ENCODE measurements at regions not wholly inside any gene's neighbourhood (a gene's known extent, or its start where the extent isn't known, plus 50 kb on each side); places are given as distances from the start of the nearest gene placed in this dataset.
"Not testable (repeated sequence)": the region's sequence is repeated elsewhere in the genome, so short reads cannot be mapped to it uniquely, and the experiment has no call there.

DNA sequence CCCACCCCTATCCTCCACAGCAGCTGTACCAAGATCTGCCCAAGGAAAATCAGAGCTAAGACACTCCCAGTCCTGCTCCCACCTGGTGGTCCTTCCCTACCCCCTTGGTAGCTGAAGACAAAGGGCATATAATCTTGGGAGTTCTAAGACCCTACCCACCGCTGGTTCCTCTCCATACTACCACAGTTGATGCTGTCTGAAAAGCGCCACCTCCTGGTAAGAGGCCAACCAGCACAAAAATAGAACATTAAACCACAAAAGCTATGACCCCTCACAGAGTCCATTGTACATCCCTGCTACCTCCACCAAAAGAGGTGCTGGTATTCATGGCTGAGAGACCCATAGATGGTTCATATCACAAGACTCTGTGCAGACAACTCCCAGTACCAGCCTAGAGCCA lies 161.5 kb upstream of the ARHGAP42 start:
- TF ChIP-seq POLR2A (IDR thresholded peaks at IDR 0.05), result no peak
- no peaks in the 10 kb centered on the region for H3K27me3 ChIP-seq
- H3K4me3 ChIP-seq, result no peak overlapping the region
- H3K9me3 ChIP-seq, result no peaks in the 10 kb centered on the region
- intact Hi-C loops (cut with DNase I), result no loop called here
- no peaks in the 10 kb centered on the region for H3K4me1 ChIP-seq
- H3K36me3 ChIP-seq, result no peaks in the 10 kb centered on the region
- DNase-seq (ENCODE audit: extremely low spot score in 2 of 2), result no peak
- H3K27ac ChIP-seq, result no peak overlapping the region

DNA sequence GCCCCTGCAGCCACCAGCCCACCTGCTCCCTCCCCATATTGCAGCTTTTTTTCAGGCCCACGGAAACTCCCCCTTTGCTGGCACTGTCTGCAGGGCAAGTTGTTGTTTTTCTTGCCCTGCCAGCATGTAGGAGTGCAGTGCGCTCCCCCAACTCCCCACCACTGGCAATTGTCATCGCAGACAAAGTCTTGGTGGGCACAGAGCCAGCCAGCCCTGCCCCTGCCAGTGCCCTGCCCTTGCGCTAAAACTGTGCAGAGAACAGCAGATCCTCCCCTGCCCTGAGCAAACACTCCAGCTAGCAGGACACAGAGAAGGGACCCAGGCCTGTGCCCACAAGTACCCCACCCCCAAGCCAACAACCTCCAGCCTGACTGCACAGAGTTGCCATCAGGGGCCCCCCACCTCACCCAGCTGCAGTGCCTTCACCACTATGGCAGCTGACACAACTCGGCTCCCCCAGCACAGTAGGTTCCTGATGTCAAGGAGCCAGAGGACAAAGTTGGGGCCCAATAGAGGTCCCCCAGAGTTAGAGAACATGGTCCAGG lies 158.1 kb upstream of the ARHGAP42 start:
- no peak for DNase-seq (ENCODE audit: extremely low spot score in 2 of 2)
- H3K36me3 ChIP-seq, result no peaks in the 10 kb centered on the region
- intact Hi-C loops (cut with DNase I), result no loop called here
- no peak overlapping the region for H3K4me3 ChIP-seq
- no peak overlapping the region for H3K27ac ChIP-seq
- H3K4me1 ChIP-seq, result no peaks in the 10 kb centered on the region
- H3K9me3 ChIP-seq, result no peaks in the 10 kb centered on the region
- no peak for TF ChIP-seq POLR2A (IDR thresholded peaks at IDR 0.05)
- TF ChIP-seq, protein P1, sequence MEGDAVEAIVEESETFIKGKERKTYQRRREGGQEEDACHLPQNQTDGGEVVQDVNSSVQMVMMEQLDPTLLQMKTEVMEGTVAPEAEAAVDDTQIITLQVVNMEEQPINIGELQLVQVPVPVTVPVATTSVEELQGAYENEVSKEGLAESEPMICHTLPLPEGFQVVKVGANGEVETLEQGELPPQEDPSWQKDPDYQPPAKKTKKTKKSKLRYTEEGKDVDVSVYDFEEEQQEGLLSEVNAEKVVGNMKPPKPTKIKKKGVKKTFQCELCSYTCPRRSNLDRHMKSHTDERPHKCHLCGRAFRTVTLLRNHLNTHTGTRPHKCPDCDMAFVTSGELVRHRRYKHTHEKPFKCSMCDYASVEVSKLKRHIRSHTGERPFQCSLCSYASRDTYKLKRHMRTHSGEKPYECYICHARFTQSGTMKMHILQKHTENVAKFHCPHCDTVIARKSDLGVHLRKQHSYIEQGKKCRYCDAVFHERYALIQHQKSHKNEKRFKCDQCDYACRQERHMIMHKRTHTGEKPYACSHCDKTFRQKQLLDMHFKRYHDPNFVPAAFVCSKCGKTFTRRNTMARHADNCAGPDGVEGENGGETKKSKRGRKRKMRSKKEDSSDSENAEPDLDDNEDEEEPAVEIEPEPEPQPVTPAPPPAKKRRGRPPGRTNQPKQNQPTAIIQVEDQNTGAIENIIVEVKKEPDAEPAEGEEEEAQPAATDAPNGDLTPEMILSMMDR (IDR thresholded peaks at IDR 0.05), result no peak
- no peak for TF ChIP-seq POLR2AphosphoS5 (IDR thresholded peaks at IDR 0.05; ENCODE audit: insufficient read depth in 1 of 2, low read depth in 1 of 2)
- H3K27me3 ChIP-seq, result no peaks in the 10 kb centered on the region

DNA sequence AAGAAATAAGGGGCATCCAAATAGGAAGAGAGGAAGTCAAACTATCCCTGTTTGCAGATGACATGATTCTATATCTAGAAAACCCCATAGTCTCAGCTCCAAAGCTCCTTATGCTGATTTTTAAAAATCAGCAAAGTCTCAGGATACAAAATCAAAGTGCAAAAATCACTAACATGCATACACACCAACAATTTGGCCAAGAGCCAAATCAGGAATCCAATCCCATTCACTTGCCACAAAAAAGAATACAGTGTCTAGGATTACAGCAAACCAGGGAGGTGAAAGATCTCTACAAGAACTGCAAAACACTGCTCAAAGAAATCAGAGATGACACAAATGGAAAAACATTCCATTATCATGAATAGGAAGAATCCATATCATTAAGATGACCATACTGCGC lies 155.8 kb upstream of the ARHGAP42 start:
- H3K9me3 ChIP-seq; H3K4me1 ChIP-seq; H3K27ac ChIP-seq; H3K36me3 ChIP-seq; intact Hi-C loops (cut with DNase I); H3K4me3 ChIP-seq; DNase-seq (ENCODE audit: extremely low spot score in 2 of 2); H3K27me3 ChIP-seq: not testable (repeated sequence)

DNA sequence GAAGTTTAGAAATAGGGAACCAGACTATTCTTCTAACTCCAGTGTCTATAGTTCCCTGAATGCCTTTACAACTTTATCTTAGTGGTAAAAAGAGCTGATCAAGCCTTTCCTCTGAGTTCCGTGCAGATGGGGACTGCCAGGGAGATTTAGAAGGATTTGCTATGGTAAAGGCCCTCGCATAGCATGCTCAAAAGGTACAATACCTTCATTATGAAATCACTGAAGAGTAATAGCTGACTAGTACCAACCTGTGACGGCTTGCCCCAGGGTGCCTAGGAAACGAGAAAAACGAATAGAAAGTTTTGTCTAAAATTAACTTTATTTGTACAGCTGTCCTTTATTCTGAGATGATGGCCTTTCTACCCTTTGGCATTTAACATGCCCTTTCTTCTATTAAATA lies 150.1 kb upstream of the ARHGAP42 start:
- intact Hi-C loops (cut with DNase I), result no loop called here
- Histone ChIP-seq H3K27ac (no peak overlapping the region), H3K27me3 (no peaks in the 10 kb centered on the region)

DNA sequence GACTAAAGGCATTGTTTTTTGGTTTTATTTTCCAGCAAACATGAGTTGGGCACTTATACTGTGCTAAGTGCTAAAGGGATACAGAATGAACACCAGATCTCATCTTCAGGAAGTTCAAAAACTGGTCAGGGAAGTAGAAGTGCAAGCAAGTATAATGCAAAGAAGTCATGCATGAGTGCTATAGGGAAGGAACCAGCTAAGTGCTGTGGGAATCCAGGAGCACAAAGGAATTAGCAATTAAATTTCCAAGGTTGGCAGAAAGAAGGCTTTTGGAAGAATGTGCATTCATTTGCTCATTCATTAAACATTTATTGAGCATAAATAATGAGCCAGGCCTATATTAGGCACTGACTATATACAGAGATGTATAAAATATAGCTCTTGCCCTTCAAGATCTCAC lies 143.7 kb upstream of the ARHGAP42 start:
- Histone ChIP-seq H3K4me3 (no peak overlapping the region), H3K4me1 (no peaks in the 10 kb centered on the region), H3K9me3 (no peaks in the 10 kb centered on the region), H3K27ac (no peak overlapping the region), H3K27me3 (no peaks in the 10 kb centered on the region), H3K36me3 (no peaks in the 10 kb centered on the region)
- TF ChIP-seq POLR2A (IDR thresholded peaks at IDR 0.05) (no peak), POLR2AphosphoS5 (IDR thresholded peaks at IDR 0.05; ENCODE audit: insufficient read depth in 1 of 2, low read depth in 1 of 2) (no peak)
- TF ChIP-seq, protein P1 (IDR thresholded peaks at IDR 0.05), result no peak
- DNase-seq (ENCODE audit: extremely low spot score in 2 of 2), result no peak
- intact Hi-C loops (cut with DNase I), result no loop called here

More for the DNA sequence above, 150.1 kb upstream of the ARHGAP42 start:
- DNase-seq (ENCODE audit: extremely low spot score in 2 of 2), result no peak
- TF ChIP-seq POLR2AphosphoS5 (IDR thresholded peaks at IDR 0.05; ENCODE audit: insufficient read depth in 1 of 2, low read depth in 1 of 2) (no peak), POLR2A (IDR thresholded peaks at IDR 0.05) (no peak)
- TF ChIP-seq, protein P1 (IDR thresholded peaks at IDR 0.05), result no peak
- no peak overlapping the region for H3K4me3 ChIP-seq
- H3K4me1 ChIP-seq, result no peaks in the 10 kb centered on the region
- H3K9me3 ChIP-seq, result no peaks in the 10 kb centered on the region
- H3K36me3 ChIP-seq, result no peaks in the 10 kb centered on the region

DNA sequence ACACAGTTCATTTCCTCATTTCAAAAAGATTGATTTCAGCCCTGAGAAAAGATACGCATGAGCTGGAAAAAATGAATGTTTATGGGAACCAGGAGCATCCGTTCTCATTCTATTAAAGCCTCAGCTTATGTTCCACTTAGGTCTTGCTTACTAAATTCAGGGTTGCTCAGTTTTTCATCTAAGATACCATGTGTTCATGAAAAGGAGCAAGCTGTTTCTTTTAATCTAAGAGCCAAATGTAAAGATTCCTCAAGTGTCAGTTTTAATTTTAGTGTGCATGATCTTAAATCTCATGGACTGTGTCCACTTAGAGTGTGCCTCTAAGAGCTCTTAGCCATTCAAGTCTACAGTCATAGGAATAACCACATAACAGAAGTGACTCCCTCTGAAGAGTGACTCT lies 141.5 kb upstream of the ARHGAP42 start:
- no peaks in the 10 kb centered on the region for H3K36me3 ChIP-seq
- H3K4me1 ChIP-seq, result no peaks in the 10 kb centered on the region
- intact Hi-C loops (cut with DNase I), result no loop called here
- no peak overlapping the region for H3K27ac ChIP-seq
- DNase-seq (ENCODE audit: extremely low spot score in 2 of 2), result no peak
- H3K9me3 ChIP-seq, result no peaks in the 10 kb centered on the region
- no peak overlapping the region for H3K4me3 ChIP-seq
- H3K27me3 ChIP-seq, result no peaks in the 10 kb centered on the region
- TF ChIP-seq, protein P1 (IDR thresholded peaks at IDR 0.05), result no peak
- TF ChIP-seq POLR2A (IDR thresholded peaks at IDR 0.05) (no peak), POLR2AphosphoS5 (IDR thresholded peaks at IDR 0.05; ENCODE audit: insufficient read depth in 1 of 2, low read depth in 1 of 2) (no peak)

Measured in vagina (tissue), 2 donors.